Fibroblast of skin of right quadriceps (primary cell): ENCODE measurements at regions not wholly inside any gene's neighbourhood (a gene's known extent, or its start where the extent isn't known, plus 50 kb on each side); places are given as distances from the start of the nearest gene placed in this dataset.
A peak's percentile ranks its signal among the peaks of the same experiment; 100 is the strongest.
"Not testable (repeated sequence)": the region's sequence is repeated elsewhere in the genome, so short reads cannot be mapped to it uniquely, and the experiment has no call there.

Source experiments
- DNase-seq: peaks from one replicate; pipeline ENCODE4 v3.0.0-alpha.2; 2013

- no peak for DNase-seq
These were observed 124.1 kb downstream of the ZNF365 start for GRCh38 chr10:62498271-62498670.

- DNase-seq = not testable (repeated sequence)
These were observed 125.9 kb downstream of the ZNF365 start for GRCh38 chr10:62500116-62500515.

GRCh38 chr10:62501547-62501946 lies 127.4 kb downstream of the ZNF365 start:
- DNase-seq = peak; percentile 10

- DNase-seq = peak; percentile 15
These were observed 128.9 kb downstream of the ZNF365 start for GRCh38 chr10:62502995-62503613.

- no peak for DNase-seq
These were observed 129.7 kb downstream of the ZNF365 start for GRCh38 chr10:62503872-62504271.

GRCh38 chr10:62506371-62506770 lies 132.2 kb downstream of the ZNF365 start:
- no peak for DNase-seq

- no peak for DNase-seq
These were observed 137.1 kb downstream of the ZNF365 start for GRCh38 chr10:62511238-62511637.

GRCh38 chr10:62511656-62512055 lies 137.5 kb downstream of the ZNF365 start:
- no peak for DNase-seq

- peak; percentile 56 for DNase-seq
These were observed 138.7 kb downstream of the ZNF365 start for GRCh38 chr10:62512732-62513475.

GRCh38 chr10:62514079-62514693 lies 140.0 kb downstream of the ZNF365 start:
- no peak for DNase-seq

GRCh38 chr10:62517252-62517651 lies 143.1 kb downstream of the ZNF365 start:
- DNase-seq = no peak

- no peak for DNase-seq
These were observed 153.1 kb downstream of the ZNF365 start for GRCh38 chr10:62527019-62527827.

- no peak for DNase-seq
These were observed 154.3 kb downstream of the ZNF365 start for GRCh38 chr10:62528441-62528840.

GRCh38 chr10:62529396-62529795 lies 155.2 kb downstream of the ZNF365 start:
- DNase-seq = no peak

GRCh38 chr10:62534031-62534430 lies 159.9 kb downstream of the ZNF365 start:
- DNase-seq = no peak

GRCh38 chr10:62538606-62539005 lies 164.4 kb downstream of the ZNF365 start:
- DNase-seq = no peak

GRCh38 chr10:62540389-62540788 lies 166.2 kb downstream of the ZNF365 start:
- DNase-seq = no peak

GRCh38 chr10:62541811-62542210 lies 167.6 kb downstream of the ZNF365 start:
- DNase-seq = no peak

- no peak for DNase-seq
These were observed 169.6 kb downstream of the ZNF365 start for GRCh38 chr10:62543571-62544355.

- DNase-seq = peak; percentile 69
These were observed 171.2 kb downstream of the ZNF365 start for GRCh38 chr10:62545160-62546066.

- no peak for DNase-seq
These were observed 174.5 kb downstream of the ZNF365 start for GRCh38 chr10:62548686-62549085.
